ENCODE measurements at regions not wholly inside any gene's neighbourhood (a gene's known extent, or its start where the extent isn't known, plus 50 kb on each side); places are given as distances from the start of the nearest gene placed in this dataset.

DNA sequence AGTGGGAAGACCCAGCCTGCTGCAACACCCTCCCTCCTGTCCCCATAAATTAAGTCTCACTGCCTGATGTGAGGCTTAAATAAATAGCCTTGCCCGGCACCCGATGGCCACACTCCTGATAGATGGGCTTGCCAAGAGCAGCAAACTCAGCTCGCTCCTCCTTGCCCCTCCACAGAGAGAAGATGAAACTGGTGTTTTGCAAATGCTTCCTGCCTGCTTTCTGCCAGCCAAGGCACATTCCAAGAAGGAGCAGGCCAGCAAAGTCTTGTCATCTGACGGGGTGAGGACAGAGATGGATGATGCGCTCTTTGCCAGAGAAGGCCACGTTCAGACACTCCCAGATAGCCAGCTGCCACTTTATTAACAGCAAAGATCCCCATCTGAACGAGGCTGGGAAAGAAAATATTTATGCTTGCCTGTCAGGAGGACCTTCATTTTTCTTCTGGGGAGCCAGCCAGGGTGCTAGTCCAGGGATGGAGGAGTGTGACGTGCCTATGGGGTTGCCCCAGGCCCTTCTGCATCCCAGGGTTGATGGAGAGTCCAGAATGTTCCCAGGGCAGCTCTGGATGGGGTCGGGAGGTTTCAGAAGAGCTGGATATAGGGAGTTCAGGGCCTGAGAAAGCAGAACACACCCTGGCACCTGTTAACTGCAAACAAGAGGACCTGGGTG is 265.4 kb downstream of the FOXD2 start:
- ATAC-seq (no peak), DNase-seq (no peak)
- intact Hi-C loops (cut with DNase I, micrococcal nuclease), result no loop called here

GRCh38 chr1:47703981-47704596 is 266.2 kb downstream of the FOXD2 start:
- intact Hi-C loops (cut with DNase I, micrococcal nuclease), result no loop called here
- no peak for DNase-seq

DNA sequence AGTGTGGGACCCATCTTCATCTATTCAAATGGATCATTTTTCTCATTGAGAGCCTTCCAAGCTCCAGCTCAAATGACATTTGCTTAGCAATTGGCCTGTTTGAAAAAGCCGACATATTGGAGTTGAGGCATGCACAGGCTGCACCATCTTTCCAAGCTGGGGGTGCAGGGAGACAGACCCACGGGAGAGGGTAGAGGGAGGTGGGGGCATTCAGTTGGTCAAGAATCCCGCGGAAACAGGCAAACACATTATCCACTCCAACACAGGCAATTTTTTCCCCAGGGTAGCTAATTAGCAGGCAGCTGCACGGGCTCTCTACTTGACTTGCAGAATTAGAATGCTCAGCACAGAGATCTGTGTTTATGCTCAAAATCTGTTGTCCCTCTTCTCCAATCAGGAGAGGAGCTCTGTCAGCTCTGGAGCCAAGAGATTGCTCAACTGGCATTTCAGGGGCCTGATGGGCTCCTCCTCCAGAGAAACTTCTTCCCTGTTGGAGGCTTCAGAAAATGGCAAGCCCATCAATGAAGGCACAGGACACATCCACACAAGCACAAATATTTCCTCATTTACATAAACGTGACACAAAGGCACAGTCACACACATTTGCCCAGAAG is 267.8 kb downstream of the FOXD2 start:
- intact Hi-C loops (cut with DNase I, micrococcal nuclease), result no loop called here
- no peak for DNase-seq
- ATAC-seq, result no peak

More at GRCh38 chr1:47703981-47704596, 266.2 kb downstream of the FOXD2 start:
- ATAC-seq, result no peak

GRCh38 chr1:47707503-47707902 is 269.7 kb downstream of the FOXD2 start:
- ATAC-seq (no peak), DNase-seq (no peak)
- intact Hi-C loops (cut with DNase I, micrococcal nuclease), result no loop called here

DNA sequence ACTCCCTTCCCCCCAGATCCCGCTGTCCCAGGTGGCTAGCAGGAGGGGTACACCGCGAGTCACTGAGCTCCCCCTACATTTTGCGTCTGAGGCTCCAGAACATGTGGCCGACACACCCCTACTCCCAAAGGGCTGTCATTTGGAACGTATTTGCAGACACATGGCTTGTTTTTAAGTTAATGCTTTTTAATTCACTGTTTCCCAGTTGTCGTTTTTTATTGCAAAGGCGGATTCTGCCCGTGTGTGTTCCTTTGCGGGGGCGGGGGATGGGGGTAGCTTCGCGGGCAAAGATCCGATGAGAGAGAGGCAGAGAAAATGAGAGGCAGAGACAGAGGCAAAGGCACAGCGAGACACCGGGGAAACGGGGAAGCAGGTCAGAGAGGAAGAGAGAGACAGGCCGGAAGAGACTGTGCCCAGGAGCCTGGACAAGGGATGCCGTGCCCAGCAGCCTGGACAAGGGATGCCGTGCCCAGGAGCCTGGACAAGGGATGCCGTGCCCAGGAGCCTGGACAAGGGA is 270.2 kb downstream of the FOXD2 start:
- intact Hi-C loops (cut with DNase I, micrococcal nuclease), result no loop called here
- peak; percentile 17 for ATAC-seq
- DNase-seq, result peak in 1 of 2 donors; percentile 47

GRCh38 chr1:47708658-47709018 is 270.8 kb downstream of the FOXD2 start:
- ATAC-seq (peak; percentile 14), DNase-seq (no peak)
- intact Hi-C loops (cut with DNase I, micrococcal nuclease), result no loop called here

- intact Hi-C loops (cut with DNase I, micrococcal nuclease), result no loop called here
- peak in 1 of 2 donors; percentile 66 for DNase-seq
- peak; percentile 67 for ATAC-seq
These were observed 271.4 kb downstream of the FOXD2 start for GRCh38 chr1:47709019-47709871.

DNA sequence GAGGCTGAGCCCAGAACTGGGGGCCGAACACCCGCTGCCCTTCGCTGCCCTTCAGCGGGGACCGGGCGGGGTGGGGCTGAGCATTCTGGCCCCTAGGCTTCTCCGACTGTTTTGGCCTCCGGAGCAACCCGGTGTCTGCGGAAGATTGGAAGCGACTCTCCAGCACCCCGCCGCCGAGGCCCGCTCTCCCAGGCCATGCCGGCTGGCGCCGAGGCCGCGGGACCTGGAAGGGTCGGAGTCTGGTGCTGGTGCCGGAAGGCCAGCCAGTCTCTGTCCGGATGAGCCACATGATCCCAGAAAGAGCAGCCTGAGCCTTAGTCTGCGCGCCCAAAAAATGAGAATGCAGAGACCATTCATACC is 272.0 kb downstream of the FOXD2 start:
- intact Hi-C loops (cut with DNase I, micrococcal nuclease), result loop anchor here (5.0 kb wide), 2 partner anchors 268 to 273 kb away; partner anchors contain the start of gene FOXD2 (in 1 of the 2)
- DNase-seq (peak in 1 of 2 donors; percentile 56), ATAC-seq (peak; percentile 51)

DNA sequence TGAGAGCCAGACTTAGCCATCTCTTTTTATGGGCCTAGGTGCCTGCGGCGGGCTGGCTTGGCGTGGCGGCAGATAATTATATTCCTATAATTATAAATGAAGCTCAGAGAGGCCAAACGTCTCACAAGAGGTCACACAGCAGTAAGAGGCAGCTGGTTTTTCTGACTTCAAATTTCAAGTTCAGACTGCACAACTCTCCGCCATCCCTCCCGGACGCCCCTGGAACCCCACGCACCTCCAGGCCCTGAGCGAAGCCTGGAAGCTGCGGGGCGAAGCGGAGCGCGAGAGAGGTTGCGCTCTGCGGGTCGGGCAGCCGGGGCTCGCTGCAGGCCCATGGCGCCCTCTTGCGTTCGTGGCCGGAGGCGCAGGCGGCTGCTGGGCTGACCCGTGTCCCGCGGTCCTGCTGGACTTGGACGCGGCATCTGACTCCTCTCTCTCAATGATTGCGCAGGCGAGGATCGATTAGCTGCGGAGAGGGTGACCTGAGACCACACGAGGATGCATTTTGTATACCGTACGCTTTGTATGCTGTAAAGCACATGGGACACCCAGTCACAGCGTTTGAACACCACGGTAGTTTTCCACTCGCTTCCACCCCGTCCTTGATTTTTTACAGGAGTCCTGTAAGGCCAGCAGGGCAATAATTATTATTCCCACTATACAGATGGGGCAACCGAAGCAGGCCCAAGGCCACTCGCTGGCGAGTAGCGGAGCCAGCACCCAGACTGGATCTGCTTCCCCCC is 272.7 kb downstream of the FOXD2 start:
- ATAC-seq (peak; percentile 68), DNase-seq (peak; percentile 50 to 86)
- intact Hi-C loops (cut with DNase I, micrococcal nuclease), result loop anchor here (5.0 kb wide), 2 partner anchors 268 to 273 kb away; partner anchors contain the start of gene FOXD2 (in 1 of the 2)
